SK-N-MC (cell line): ENCODE measurements at regions not wholly inside any gene's neighbourhood (a gene's known extent, or its start where the extent isn't known, plus 50 kb on each side); places are given as distances from the start of the nearest gene placed in this dataset.

Experiments used
- EZH2 ChIP-seq: fragments of 200-600 bp; sonication (generic); IDR thresholded peaks from one replicate; pipeline ENCODE4 v1.6.1; 2017; ENCODE audit warnings: antibody characterized with exemption
- FOXP2 ChIP-seq: optimal IDR thresholded peaks from 2 replicates; pipeline ENCODE3; 2011; ENCODE audit warnings: mild to moderate bottlenecking, moderate library complexity; ENCODE audit not compliant: insufficient read depth; ENCODE audit errors: extremely low read length, control extremely low read depth
- POLR2AphosphoS5 ChIP-seq: IDR thresholded peaks from 2 replicates; pipeline ENCODE4 v1.6.1; 2012; ENCODE audit warnings: mild to moderate bottlenecking, low read depth, low read length, borderline replicate concordance

GRCh38 chr11:112852143-112852866 lies 108.9 kb upstream of the NCAM1 start:
- no peak for TF ChIP-seq EZH2
- TF ChIP-seq POLR2AphosphoS5: no peak
- TF ChIP-seq FOXP2: no peak
